Activated CD4-positive, alpha-beta T cell treated with anti-CD3 and anti-CD28 coated beads, Interleukin-10, Interleukin-2, amounts not matched to agents 100 ng/mL and 50 ng/mL, durations not matched to agents 16 hours and 8 hours (primary cell): ENCODE measurements at regions not wholly inside any gene's neighbourhood (a gene's known extent, or its start where the extent isn't known, plus 50 kb on each side); places are given as distances from the start of the nearest gene placed in this dataset.

Source experiments
- DNase-seq: peaks from one replicate; pipeline ENCODE4 v3.0.0-alpha.2; 2020

GRCh38 chr5:103620851-103621547 is 58.4 kb upstream of the NUDT12 start:
- DNase-seq, result no peak

- no peak for DNase-seq
These were observed 55.3 kb upstream of the NUDT12 start for GRCh38 chr5:103617913-103618312.

- DNase-seq, result no peak
These were observed 54.5 kb upstream of the NUDT12 start for GRCh38 chr5:103617090-103617489.

- DNase-seq, result no peak
These were observed 50.0 kb upstream of the NUDT12 start for GRCh38 chr5:103612545-103612944.
